ENCODE measurements at regions not wholly inside any gene's neighbourhood (a gene's known extent, or its start where the extent isn't known, plus 50 kb on each side); places are given as distances from the start of the nearest gene placed in this dataset.

- intact Hi-C loops (cut with DNase I): no loop called here
- TF ChIP-seq CTCF (IDR thresholded peaks at IDR 0.05): no peak
- no peak for TF ChIP-seq POLR2A (IDR thresholded peaks at IDR 0.05)
- Histone ChIP-seq H3K4me3 (no peak overlapping the region), H3K36me3 (no peaks in the 10 kb centered on the region), H3K9me3 (no peaks in the 10 kb centered on the region), H3K4me1 (no peaks in the 10 kb centered on the region), H3K27ac (no peak overlapping the region), H3K27me3 (no peaks in the 10 kb centered on the region)
- DNase-seq: no peak
- whole genome bisulfite sequencing, 2 donors: 74 to 79% methylated on average over 8 of the region's 8 CpGs
Measured at GRCh38 chr3:82058809-82059208, 297.4 kb upstream of the GBE1 start.

- no peaks in the 10 kb centered on the region for H3K27me3 ChIP-seq
- no peaks in the 10 kb centered on the region for H3K36me3 ChIP-seq
- TF ChIP-seq CTCF (IDR thresholded peaks at IDR 0.05) (no peak), POLR2A (IDR thresholded peaks at IDR 0.05) (no peak)
- WGBS, 2 donors: 40 to 46% methylated on average over 3 of the region's 3 CpGs
- intact Hi-C loops (cut with DNase I): no loop called here
- H3K4me3 ChIP-seq: no peak overlapping the region
- no peaks in the 10 kb centered on the region for H3K9me3 ChIP-seq
- no peak overlapping the region for H3K27ac ChIP-seq
- H3K4me1 ChIP-seq: no peaks in the 10 kb centered on the region
- DNase-seq: no peak
Measured at GRCh38 chr3:82055792-82056191, 294.3 kb upstream of the GBE1 start.

- no peak for DNase-seq
- WGBS, 2 donors: 83 to 86% methylated on average over 1 of the region's 1 CpG
- no peaks in the 10 kb centered on the region for H3K9me3 ChIP-seq
- H3K4me1 ChIP-seq: no peaks in the 10 kb centered on the region
- intact Hi-C loops (cut with DNase I): no loop called here
- no peak for TF ChIP-seq CTCF (IDR thresholded peaks at IDR 0.05)
- no peak for TF ChIP-seq POLR2A (IDR thresholded peaks at IDR 0.05)
- no peak overlapping the region for H3K27ac ChIP-seq
- no peak overlapping the region for H3K4me3 ChIP-seq
- no peaks in the 10 kb centered on the region for H3K27me3 ChIP-seq
- H3K36me3 ChIP-seq: no peaks in the 10 kb centered on the region
Measured at GRCh38 chr3:82054849-82055248, 293.4 kb upstream of the GBE1 start.

GRCh38 chr3:82053236-82053635, 291.8 kb upstream of the GBE1 start:
- no peaks in the 10 kb centered on the region for H3K27me3 ChIP-seq
- DNase-seq: no peak
- WGBS, 2 donors: 52 to 83% methylated on average over 1 of the region's 1 CpG
- H3K36me3 ChIP-seq: no peaks in the 10 kb centered on the region
- no peak for TF ChIP-seq CTCF (IDR thresholded peaks at IDR 0.05)
- no peaks in the 10 kb centered on the region for H3K4me1 ChIP-seq
- intact Hi-C loops (cut with DNase I): no loop called here
- no peak overlapping the region for H3K4me3 ChIP-seq
- no peak overlapping the region for H3K27ac ChIP-seq
- no peaks in the 10 kb centered on the region for H3K9me3 ChIP-seq

- H3K27me3 ChIP-seq: no peaks in the 10 kb centered on the region
- no peaks in the 10 kb centered on the region for H3K36me3 ChIP-seq
- peaks cover 0 to 2% (median 0%) of the 10 kb centered on the region in 3 donors for H3K4me1 ChIP-seq
- DNase-seq: no peak
- no peak for TF ChIP-seq POLR2A (IDR thresholded peaks at IDR 0.05)
- no peak for TF ChIP-seq CTCF (IDR thresholded peaks at IDR 0.05)
- no peaks in the 10 kb centered on the region for H3K9me3 ChIP-seq
- no peak overlapping the region for H3K27ac ChIP-seq
- 42 to 79% methylated on average over 1 of the region's 1 CpG for WGBS, 2 donors
- intact Hi-C loops (cut with DNase I): no loop called here
- no peak overlapping the region for H3K4me3 ChIP-seq
Measured at GRCh38 chr3:82050382-82050781, 288.9 kb upstream of the GBE1 start.
